Neural crest cell (in vitro differentiated cells): ENCODE measurements at regions not wholly inside any gene's neighbourhood (a gene's known extent, or its start where the extent isn't known, plus 50 kb on each side); places are given as distances from the start of the nearest gene placed in this dataset.
A peak's percentile ranks its signal among the peaks of the same experiment; 100 is the strongest.

Experiments used
- DNase-seq: peaks from one replicate; pipeline ENCODE4 v3.0.0; 2021; ENCODE audit warnings: low read depth, mixed read lengths, low spot score
- H3K27ac Mint-ChIP-seq: one replicate; pipeline ENCODE4 v1.8.0; 2021; ENCODE audit warnings: mild to moderate bottlenecking, mixed read lengths; ENCODE audit not compliant: unreplicated experiment
- H3K27me3 Mint-ChIP-seq: 2 replicates; pipeline ENCODE4 v1.8.0; 2021; ENCODE audit warnings: low read depth, mild to moderate bottlenecking, mixed read lengths
- H3K36me3 Mint-ChIP-seq: 2 replicates; pipeline ENCODE4 v1.8.0; 2021; ENCODE audit warnings: low read depth, mild to moderate bottlenecking, mixed read lengths
- H3K4me1 Mint-ChIP-seq: 2 replicates; pipeline ENCODE4 v1.8.0; 2021; ENCODE audit warnings: mixed read lengths
- H3K4me3 Mint-ChIP-seq: one replicate; pipeline ENCODE4 v1.8.0; 2021; ENCODE audit warnings: mild to moderate bottlenecking, mixed read lengths
- H3K9me3 Mint-ChIP-seq: 2 replicates; pipeline ENCODE4 v1.8.0; 2021; ENCODE audit warnings: mixed read lengths
- CTCF ChIP-seq: fragments of 200-600 bp; sonication (generic); conservative IDR thresholded peaks from 2 replicates; pipeline ENCODE4 v1.5.0; 2021; ENCODE audit warnings: antibody characterized with exemption, mild to moderate bottlenecking

- Mint-ChIP-seq H3K4me3 (no peak overlapping the region), H3K9me3 (no peaks in the 10 kb centered on the region), H3K36me3 (no peaks in the 10 kb centered on the region), H3K27me3 (no peaks in the 10 kb centered on the region), H3K4me1 (no peaks in the 10 kb centered on the region), H3K27ac (peak overlapping the region; percentile 19)
- no peak for DNase-seq
- TF ChIP-seq CTCF, result no peak
These were observed 200.8 kb upstream of the IL12A start for GRCh38 chr3:159787794-159788205.

- Mint-ChIP-seq H3K4me1 (no peaks in the 10 kb centered on the region), H3K9me3 (no peaks in the 10 kb centered on the region), H3K27me3 (no peaks in the 10 kb centered on the region), H3K27ac (no peak overlapping the region), H3K36me3 (no peaks in the 10 kb centered on the region), H3K4me3 (no peak overlapping the region)
- DNase-seq, result no peak
- no peak for TF ChIP-seq CTCF
These were observed 200.3 kb upstream of the IL12A start for GRCh38 chr3:159788291-159788690.

- TF ChIP-seq CTCF, result no peak
- Mint-ChIP-seq H3K27me3 (no peaks in the 10 kb centered on the region), H3K36me3 (no peaks in the 10 kb centered on the region), H3K27ac (no peak overlapping the region), H3K9me3 (no peaks in the 10 kb centered on the region), H3K4me1 (no peaks in the 10 kb centered on the region), H3K4me3 (no peak overlapping the region)
- no peak for DNase-seq
These were observed 199.6 kb upstream of the IL12A start for GRCh38 chr3:159789017-159789416.

- TF ChIP-seq CTCF, result no peak
- H3K27ac Mint-ChIP-seq, result no peak overlapping the region
- no peaks in the 10 kb centered on the region for H3K9me3 Mint-ChIP-seq
- no peak for DNase-seq
- no peaks in the 10 kb centered on the region for H3K27me3 Mint-ChIP-seq
- no peak overlapping the region for H3K4me3 Mint-ChIP-seq
- H3K4me1 Mint-ChIP-seq, result no peaks in the 10 kb centered on the region
- H3K36me3 Mint-ChIP-seq, result no peaks in the 10 kb centered on the region
These were observed 198.6 kb upstream of the IL12A start for GRCh38 chr3:159789742-159790635.

GRCh38 chr3:159791336-159791735, 197.3 kb upstream of the IL12A start:
- Mint-ChIP-seq H3K27me3 (no peaks in the 10 kb centered on the region), H3K4me1 (no peaks in the 10 kb centered on the region), H3K36me3 (no peaks in the 10 kb centered on the region), H3K27ac (no peak overlapping the region), H3K4me3 (no peak overlapping the region), H3K9me3 (no peaks in the 10 kb centered on the region)
- no peak for TF ChIP-seq CTCF
- DNase-seq, result no peak
